A549 (cell line): ENCODE measurements at regions not wholly inside any gene's neighbourhood (a gene's known extent, or its start where the extent isn't known, plus 50 kb on each side); places are given as distances from the start of the nearest gene placed in this dataset.

ENCODE experiments used
- ATAC-seq, 2 experiments: fragments of 200-7000 bp in 1 of 2; fragments of >200 bp in 1 of 2; cut with Nextera tagmentation in 1 of 2; cut with Tn5 transposase in 1 of 2; 3 replicates each; pipeline versions ENCODE4 v1.8.0 to v1.9.1; 2018 to 2020; ENCODE audit warnings: mild to moderate bottlenecking in 1 of 2, moderate library complexity in 1 of 2
- CTCF ChIA-PET: fragments of 300-600 bp; sonication (Branson Sonifier 250); formaldehyde crosslinking; extraction: SDS; loops from one replicate; lab custom pipeline; 2021; ENCODE audit warnings: antibody characterized with exemption, inconsistent platforms; lab: Yijun Ruan, JAX
- POLR2A ChIA-PET: fragments of 350-600 bp; formaldehyde crosslinking; extraction: SDS; loops from one replicate; lab custom pipeline; 2021; ENCODE audit warnings: antibody characterized with exemption, inconsistent platforms; lab: Yijun Ruan, JAX
- DNase-seq, 2 experiments: peaks; one replicate each; pipeline versions ENCODE4 v3.0.0 to v3.0.0-alpha.2; 2011 to 2016; ENCODE audit warnings: low read depth in 1 of 2, low spot score in 1 of 2
- FAIRE-seq: peaks from 2 replicates; lab custom pipeline; 2011; peaks lifted over from hg19 to GRCh38; lab: Jason Lieb, UNC
- H3K27ac ChIP-seq, 2 experiments: fragments of >200 bp; sonication (Bioruptor Twin); formaldehyde crosslinking; 3 replicates each; pipeline ENCODE4 v1.5.1; 2016 to 2017
- H3K4me1 ChIP-seq: fragments of >200 bp; sonication (Bioruptor Twin); formaldehyde crosslinking; 3 replicates; pipeline ENCODE4 v1.6.1; 2016
- H3K4me2 ChIP-seq: fragments of >200 bp; sonication (Bioruptor Twin); formaldehyde crosslinking; 3 replicates; pipeline ENCODE4 v1.6.1; 2016
- H3K4me3 ChIP-seq: fragments of >200 bp; sonication (Bioruptor Twin); formaldehyde crosslinking; 3 replicates; pipeline ENCODE4 v1.5.1; 2016
- H3K9me3 ChIP-seq: fragments of >200 bp; sonication (Bioruptor Twin); formaldehyde crosslinking; 3 replicates; pipeline ENCODE4 v1.6.1; 2016
- BCL3 ChIP-seq: fragments of >200 bp; sonication (Bioruptor Twin); formaldehyde crosslinking; IDR thresholded peaks from 3 replicates; pipeline ENCODE4 v1.6.1; 2016
- BHLHE40 ChIP-seq: IDR thresholded peaks from 2 replicates; pipeline ENCODE4 v1.6.1; 2012; ENCODE audit warnings: low read depth, low read length, inconsistent platforms
- CBX2 ChIP-seq: fragments of 200-600 bp; sonication (generic); IDR thresholded peaks from 2 replicates; pipeline ENCODE4 v1.6.1; 2016; ENCODE audit warnings: low read depth, mild to moderate bottlenecking, borderline replicate concordance
- CBX8 ChIP-seq: fragments of 200-600 bp; sonication (generic); IDR thresholded peaks from 2 replicates; pipeline ENCODE4 v1.6.1; 2016
- E2F6 ChIP-seq: IDR thresholded peaks from 2 replicates; pipeline ENCODE4 v1.6.1; 2012; ENCODE audit warnings: low read depth, borderline replicate concordance
- EHMT2 ChIP-seq: fragments of 200-600 bp; sonication (generic); IDR thresholded peaks from 2 replicates; pipeline ENCODE4 v1.6.1; 2016; ENCODE audit warnings: antibody characterized with exemption, low read depth, mild to moderate bottlenecking, moderate library complexity
- ELK1 ChIP-seq: fragments of 150-350 bp; IDR thresholded peaks from 2 replicates; pipeline ENCODE4 v1.6.1; 2014; ENCODE audit warnings: low read depth, mild to moderate bottlenecking, low read length
- FOSL2 ChIP-seq, 2 experiments: fragments of 450-650 bp in 1 of 2; fragments of >200 bp in 1 of 2; sonication (Bioruptor Twin) in 1 of 2; formaldehyde crosslinking; IDR thresholded peaks; 2 replicates each; pipeline versions ENCODE4 v1.5.0 to v1.6.1; 2016 to 2020; ENCODE audit warnings: mild to moderate bottlenecking in 1 of 2, moderate library complexity in 1 of 2
- FOXS1 ChIP-seq: fragments of 250-450 bp; sonication (Bioruptor Pico); IDR thresholded peaks from 2 replicates; pipeline ENCODE4 v1.5.0; 2020; ENCODE audit warnings: mild to moderate bottlenecking, moderate library complexity
- HEYL ChIP-seq: fragments of 250-450 bp; sonication (Bioruptor Pico); IDR thresholded peaks from 2 replicates; pipeline ENCODE4 v1.8.0; 2021; ENCODE audit warnings: mild to moderate bottlenecking, moderate library complexity
- HMGXB4 ChIP-seq: fragments of 250-450 bp; sonication (Bioruptor Pico); IDR thresholded peaks from 2 replicates; pipeline ENCODE4 v1.5.0; 2021; ENCODE audit warnings: mild to moderate bottlenecking, moderate library complexity, borderline replicate concordance
- HOXB5 ChIP-seq: fragments of 250-450 bp; sonication (Bioruptor Pico); IDR thresholded peaks from 2 replicates; pipeline ENCODE4 v1.5.0; 2020; ENCODE audit warnings: mild to moderate bottlenecking, moderate library complexity
- MAFK ChIP-seq: fragments of 450-650 bp; IDR thresholded peaks from 2 replicates; pipeline ENCODE4 v1.6.1; 2014; ENCODE audit not compliant: partially characterized antibody
- MAZ ChIP-seq: fragments of 150-350 bp; IDR thresholded peaks from 2 replicates; pipeline ENCODE4 v1.6.1; 2014; ENCODE audit warnings: antibody characterized with exemption, low read depth, low read length, borderline replicate concordance
- RAD21 ChIP-seq, 2 experiments: fragments of >200 bp in 1 of 2; sonication (Bioruptor Twin) in 1 of 2; formaldehyde crosslinking in 1 of 2; IDR thresholded peaks in 1 of 2; conservative IDR thresholded peaks in 1 of 2; 2 replicates in 1 of 2; 3 replicates in 1 of 2; pipeline ENCODE4 v1.6.1; 2012 to 2018; ENCODE audit warnings: inconsistent platforms in 1 of 2
- RNF2 ChIP-seq: fragments of 200-600 bp; sonication (generic); IDR thresholded peaks from 2 replicates; pipeline ENCODE4 v1.6.1; 2016; ENCODE audit warnings: low read depth, mild to moderate bottlenecking, antibody characterized with exemption, moderate library complexity, borderline replicate concordance
- SREBF2 ChIP-seq: fragments of 450-650 bp; IDR thresholded peaks from 2 replicates; pipeline ENCODE4 v1.6.1; 2014; ENCODE audit warnings: mild to moderate bottlenecking, moderate library complexity
- TFCP2L1 ChIP-seq: fragments of 250-450 bp; sonication (Bioruptor Pico); IDR thresholded peaks from 2 replicates; pipeline ENCODE4 v1.5.0; 2021; ENCODE audit warnings: mild to moderate bottlenecking
- ZC3H11A ChIP-seq: fragments of 450-650 bp; IDR thresholded peaks from 2 replicates; pipeline ENCODE4 v1.6.1; 2014; ENCODE audit warnings: antibody characterized with exemption, mild to moderate bottlenecking
- ZNF302 ChIP-seq: fragments of 250-450 bp; sonication (Bioruptor Pico); IDR thresholded peaks from 2 replicates; pipeline ENCODE4 v1.9.0; 2021; ENCODE audit warnings: inconsistent platforms, mild to moderate bottlenecking, moderate library complexity
- ZSCAN20 ChIP-seq: fragments of 250-450 bp; sonication (Bioruptor Pico); IDR thresholded peaks from 2 replicates; pipeline ENCODE4 v1.8.0; 2022; ENCODE audit warnings: mild to moderate bottlenecking, moderate library complexity
- WGBS: methylation state at CpG from one replicate; pipeline ENCODE4 v1.1.6; 2017; ENCODE audit errors: missing lambda C conversion rate; 5-methylcytosine and 5-hydroxymethylcytosine counted together

- FAIRE-seq: no peak
- ChIA-PET POLR2A (no interaction called here), CTCF (interaction anchor here (0.9 to 1.5 kb wide), 6 partner anchors 14 to 1041 kb away, joined by 3 read pairs; no protein-coding TSS in a partner anchor)
- Histone ChIP-seq H3K4me1 (no peaks in the 10 kb centered on the region), H3K4me2 (no peak overlapping the region), H3K4me3 (no peak overlapping the region), H3K27ac (no peak overlapping the region), H3K9me3 (no peaks in the 10 kb centered on the region)
- DNase-seq: no peak
- TF ChIP-seq RAD21 (conservative IDR thresholded peaks at IDR 0.05 in 1 of 2, IDR thresholded peaks at IDR 0.05 in 1 of 2): no peak
- no peak for TF ChIP-seq BHLHE40
- TF ChIP-seq E2F6: no peak
- TF ChIP-seq CBX8: no peak
- TF ChIP-seq HOXB5: no peak
- no peak for TF ChIP-seq SREBF2
- TF ChIP-seq TFCP2L1 (CRISPR knock-in tag): no peak
- TF ChIP-seq ELK1: no peak
- TF ChIP-seq CBX2: no peak
- no peak for TF ChIP-seq EHMT2
- no peak for TF ChIP-seq HEYL (CRISPR knock-in tag)
- TF ChIP-seq BCL3: no peak
- 88% methylated on average over 3 of the region's 3 CpGs for WGBS
- ATAC-seq: no peak
Observed at GRCh38 chr15:70519616-70520015, 243.7 kb downstream of the UACA start.

- H3K9me3 ChIP-seq: no peaks in the 10 kb centered on the region
- FAIRE-seq (no peak), ATAC-seq (no peak), DNase-seq (no peak)
- no peak overlapping the region for H3K4me2 ChIP-seq
- H3K27ac ChIP-seq: no peak overlapping the region
- ChIA-PET CTCF (interaction anchor here (0.6 to 1.5 kb wide), 6 partner anchors 14 to 1529 kb away, joined by 3 read pairs; no protein-coding TSS in a partner anchor), POLR2A (no interaction called here)
- TF ChIP-seq RNF2: no peak
- TF ChIP-seq ZNF302 (CRISPR knock-in tag): no peak
- TF ChIP-seq CBX2: no peak
- no peak for TF ChIP-seq ZSCAN20 (CRISPR knock-in tag)
- no peak for TF ChIP-seq FOXS1 (CRISPR knock-in tag)
- no peak for TF ChIP-seq E2F6
- TF ChIP-seq ZC3H11A: no peak
- no peak for TF ChIP-seq MAZ
- no peak for TF ChIP-seq FOSL2 (IDR thresholded peaks at IDR 0.05)
- no peak for TF ChIP-seq FOSL2 (CRISPR knock-in tag; IDR thresholded peaks at IDR 0.05)
- TF ChIP-seq MAFK: no peak
- TF ChIP-seq HMGXB4 (CRISPR knock-in tag): no peak
- no peak for TF ChIP-seq TFCP2L1 (CRISPR knock-in tag)
- no peak for TF ChIP-seq BCL3
- TF ChIP-seq BHLHE40: no peak
- WGBS: 96% methylated on average over 6 of the region's 6 CpGs
- no peak overlapping the region for H3K4me3 ChIP-seq
- no peaks in the 10 kb centered on the region for H3K4me1 ChIP-seq
Observed at GRCh38 chr15:70519004-70519365, 244.4 kb downstream of the UACA start.
